ENCODE measurements at regions not wholly inside any gene's neighbourhood (a gene's known extent, or its start where the extent isn't known, plus 50 kb on each side); places are given as distances from the start of the nearest gene placed in this dataset.

- H3K9ac ChIP-seq (ENCODE audit: insufficient read depth, low read length, poor library complexity, severe bottlenecking), result no peak overlapping the region
- no peak for DNase-seq
- Mint-ChIP-seq H3K4me1 (peaks cover 2% of the 10 kb centered on the region), H3K27me3 (ENCODE audit: low read depth in 3 of 3) (peaks cover 0 to 2% (median 0%) of the 10 kb centered on the region in 3 donors), H3K4me3 (no peak overlapping the region), H3K36me3 (no peaks in the 10 kb centered on the region), H3K27ac (no peak overlapping the region), H3K9me3 (peaks cover 0 to 12% (median 5%) of the 10 kb centered on the region in 7 donors)
- no peaks in the 10 kb centered on the region for H4K20me1 ChIP-seq (ENCODE audit: insufficient read depth, low read length)
- no peaks in the 10 kb centered on the region for H3K79me2 ChIP-seq (ENCODE audit: insufficient read depth, low read length)
- H2AFZ ChIP-seq (ENCODE audit: insufficient read depth, low read depth, low read length, poor library complexity, severe bottlenecking), result no peak overlapping the region
- intact Hi-C loops (cut with micrococcal nuclease), result no loop called here
- WGBS (ENCODE audit: insufficient coverage), result no CpG with 5 or more reads among the region's 1 CpG
- no peak overlapping the region for H3K27ac ChIP-seq (ENCODE audit: low read depth in 1 of 2, low read length in 2 of 2)
- no peak for TF ChIP-seq CTCF (IDR thresholded peaks at IDR 0.05)
- H3K36me3 ChIP-seq (replicated peaks in 1 of 2; ENCODE audit: control insufficient read depth in 1 of 2, insufficient read depth in 2 of 2, low read length in 2 of 2), result no peaks in the 10 kb centered on the region
- no peaks in the 10 kb centered on the region for H3K27me3 ChIP-seq (ENCODE audit: control insufficient read depth in 2 of 2, insufficient read depth in 2 of 2, low read length in 2 of 2)
- H3K9me3 ChIP-seq (replicated peaks in 1 of 2; ENCODE audit: control insufficient read depth in 1 of 2, insufficient read depth in 1 of 2, low read length in 2 of 2), result no peaks in the 10 kb centered on the region
- no peak overlapping the region for H3K4me2 ChIP-seq (replicated peaks; ENCODE audit: extremely low read depth, low read length, poor library complexity, severe bottlenecking)
- no peaks in the 10 kb centered on the region for H3K4me1 ChIP-seq (ENCODE audit: control insufficient read depth in 1 of 2, insufficient read depth in 2 of 2, low read length in 2 of 2)
- no peak overlapping the region for H3K4me3 ChIP-seq (replicated peaks in 1 of 3; ENCODE audit: low read depth in 2 of 3, low read length in 3 of 3)
Measured at GRCh38 chr20:24403406-24403805, 66.0 kb upstream of the SYNDIG1 start.

DNA sequence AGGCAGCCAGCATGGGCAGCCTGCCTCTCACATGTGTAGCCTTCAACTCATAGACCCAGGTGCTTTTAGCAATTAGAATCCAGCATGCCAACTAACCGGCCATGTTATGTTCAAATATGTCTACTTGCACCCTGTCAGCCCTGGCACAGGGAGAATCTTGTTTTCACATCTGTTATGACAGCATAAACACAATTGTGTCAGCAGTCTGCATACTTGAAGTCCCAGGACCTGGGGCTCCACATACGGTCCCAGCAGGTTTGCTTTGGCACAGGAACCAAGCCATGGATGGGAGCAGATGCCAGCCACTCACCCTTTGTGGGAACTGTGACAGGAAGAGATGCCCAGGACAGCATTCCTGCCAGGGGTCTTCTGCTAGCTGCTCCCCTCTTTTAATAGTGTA is 67.2 kb upstream of the SYNDIG1 start:
- Histone ChIP-seq H3K4me3 (replicated peaks in 1 of 3; ENCODE audit: low read depth in 2 of 3, low read length in 3 of 3) (no peak overlapping the region), H3K36me3 (replicated peaks in 1 of 2; ENCODE audit: control insufficient read depth in 1 of 2, insufficient read depth in 2 of 2, low read length in 2 of 2) (no peaks in the 10 kb centered on the region), H3K9me3 (replicated peaks in 1 of 2; ENCODE audit: control insufficient read depth in 1 of 2, insufficient read depth in 1 of 2, low read length in 2 of 2) (no peaks in the 10 kb centered on the region), H3K27ac (ENCODE audit: low read depth in 1 of 2, low read length in 2 of 2) (no peak overlapping the region), H3K27me3 (ENCODE audit: control insufficient read depth in 2 of 2, insufficient read depth in 2 of 2, low read length in 2 of 2) (no peaks in the 10 kb centered on the region), H3K4me2 (replicated peaks; ENCODE audit: extremely low read depth, low read length, poor library complexity, severe bottlenecking) (no peak overlapping the region), H2AFZ (ENCODE audit: insufficient read depth, low read depth, low read length, poor library complexity, severe bottlenecking) (no peak overlapping the region), H3K79me2 (ENCODE audit: insufficient read depth, low read length) (no peaks in the 10 kb centered on the region), H4K20me1 (ENCODE audit: insufficient read depth, low read length) (no peaks in the 10 kb centered on the region), H3K9ac (ENCODE audit: insufficient read depth, low read length, poor library complexity, severe bottlenecking) (no peak overlapping the region), H3K4me1 (ENCODE audit: control insufficient read depth in 1 of 2, insufficient read depth in 2 of 2, low read length in 2 of 2) (no peaks in the 10 kb centered on the region)
- 93% methylated on average over 2 of the region's 2 CpGs for WGBS (ENCODE audit: insufficient coverage)
- H3K9me3 Mint-ChIP-seq, result peaks cover 3 to 23% (median 8%) of the 10 kb centered on the region in 7 donors
- H3K27me3 Mint-ChIP-seq (ENCODE audit: low read depth in 3 of 3), result peaks cover 0 to 2% (median 0%) of the 10 kb centered on the region in 3 donors
- peaks cover 2% of the 10 kb centered on the region for H3K4me1 Mint-ChIP-seq
- intact Hi-C loops (cut with micrococcal nuclease), result no loop called here
- H3K36me3 Mint-ChIP-seq, result no peaks in the 10 kb centered on the region
- DNase-seq, result no peak
- TF ChIP-seq CTCF (IDR thresholded peaks at IDR 0.05), result no peak
- H3K27ac Mint-ChIP-seq, result no peak overlapping the region
- no peak overlapping the region for H3K4me3 Mint-ChIP-seq

Measured in CD14-positive monocyte (primary cell).